CD14-positive monocyte (primary cell): ENCODE measurements at regions not wholly inside any gene's neighbourhood (a gene's known extent, or its start where the extent isn't known, plus 50 kb on each side); places are given as distances from the start of the nearest gene placed in this dataset.

Experiments used
- DNase-seq, 3 donors: peaks; one replicate each; pipeline ENCODE4 v3.0.0-alpha.2; 2011 to 2022
- H2AFZ ChIP-seq: 2 replicates; pipeline ENCODE4 v1.6.0; 2012; ENCODE audit warnings: mild to moderate bottlenecking, low read depth, low read length, inconsistent platforms; ENCODE audit not compliant: insufficient read depth, poor library complexity, severe bottlenecking
- H3K27ac ChIP-seq, 2 donors: 1 replicate in 1 of 2; 2 replicates in 1 of 2; pipeline ENCODE4 v1.5.1; 2012 to 2013; ENCODE audit warnings: low read length in 2 of 2, control low read depth in 1 of 2, inconsistent platforms in 1 of 2, low read depth in 1 of 2, mild to moderate bottlenecking in 1 of 2
- H3K27me3 ChIP-seq, 2 donors: one replicate each; pipeline versions ENCODE4 v1.6.0 to v1.6.1; 2011 to 2013; ENCODE audit warnings: low read length in 2 of 2; ENCODE audit not compliant: control insufficient read depth in 2 of 2, insufficient read depth in 2 of 2
- H3K36me3 ChIP-seq, 2 donors: replicated peaks in 1 of 2; 1 replicate in 1 of 2; 2 replicates in 1 of 2; pipeline versions ENCODE4 v1.5.1 to v1.6.1; 2012 to 2013; ENCODE audit warnings: low read length in 2 of 2, control low read depth in 1 of 2, inconsistent platforms in 1 of 2, mild to moderate bottlenecking in 1 of 2; ENCODE audit not compliant: insufficient read depth in 2 of 2, control insufficient read depth in 1 of 2
- H3K4me1 ChIP-seq, 2 donors: 1 replicate in 1 of 2; 2 replicates in 1 of 2; pipeline versions ENCODE4 v1.5.1 to v1.6.1; 2012 to 2013; ENCODE audit warnings: low read length in 2 of 2, control low read depth in 1 of 2, inconsistent platforms in 1 of 2, mild to moderate bottlenecking in 1 of 2, moderate library complexity in 1 of 2; ENCODE audit not compliant: insufficient read depth in 2 of 2, control insufficient read depth in 1 of 2
- H3K4me2 ChIP-seq: replicated peaks from 2 replicates; pipeline ENCODE3; 2012; ENCODE audit warnings: low read length, moderate library complexity, mild to moderate bottlenecking; ENCODE audit not compliant: poor library complexity, severe bottlenecking; ENCODE audit errors: extremely low read depth
- H3K4me3 ChIP-seq, 3 experiments: fragments of 200-600 bp in 1 of 3; sonication (generic) in 1 of 3; replicated peaks in 1 of 3; 1 replicate in 2 of 3; 2 replicates in 1 of 3; pipeline ENCODE4 v1.5.1; 2011 to 2013; ENCODE audit warnings: low read length in 3 of 3, mild to moderate bottlenecking in 3 of 3, control low read depth in 2 of 3, low read depth in 2 of 3, inconsistent platforms in 1 of 3, moderate library complexity in 1 of 3
- H3K79me2 ChIP-seq: 2 replicates; pipeline ENCODE4 v1.6.0; 2012; ENCODE audit warnings: mild to moderate bottlenecking, control low read depth, inconsistent platforms, low read length, moderate library complexity; ENCODE audit not compliant: insufficient read depth
- H3K9ac ChIP-seq: 2 replicates; pipeline ENCODE4 v1.6.0; 2017; ENCODE audit warnings: low read length, mild to moderate bottlenecking; ENCODE audit not compliant: insufficient read depth, poor library complexity, severe bottlenecking
- H3K9me3 ChIP-seq, 2 donors: replicated peaks in 1 of 2; 1 replicate in 1 of 2; 2 replicates in 1 of 2; pipeline versions ENCODE4 v1.5.1 to v1.6.1; 2012 to 2013; ENCODE audit warnings: low read length in 2 of 2, control low read depth in 1 of 2; ENCODE audit not compliant: control insufficient read depth in 1 of 2, insufficient read depth in 1 of 2
- H4K20me1 ChIP-seq: 2 replicates; pipeline ENCODE4 v1.6.0; 2012; ENCODE audit warnings: mild to moderate bottlenecking, low read length, control low read depth, moderate library complexity; ENCODE audit not compliant: insufficient read depth
- H3K27ac Mint-ChIP-seq, 7 donors: one replicate each; pipeline ENCODE4 v1.8.0; 2020; ENCODE audit warnings: mild to moderate bottlenecking in 7 of 7, mixed read lengths in 7 of 7, moderate library complexity in 6 of 7, inconsistent platforms in 2 of 7
- H3K27me3 Mint-ChIP-seq, 3 donors: one replicate each; pipeline ENCODE4 v1.8.0; 2021 to 2022; ENCODE audit warnings: low read depth in 3 of 3, mild to moderate bottlenecking in 3 of 3, mixed read lengths in 3 of 3, moderate library complexity in 3 of 3, inconsistent platforms in 1 of 3
- H3K36me3 Mint-ChIP-seq, 2 donors: one replicate each; pipeline ENCODE4 v1.8.0; 2020; ENCODE audit warnings: mixed read lengths in 2 of 2, inconsistent platforms in 1 of 2, mild to moderate bottlenecking in 1 of 2
- H3K4me1 Mint-ChIP-seq: one replicate; pipeline ENCODE4 v1.8.0; 2020; ENCODE audit warnings: mild to moderate bottlenecking, mixed read lengths
- H3K4me3 Mint-ChIP-seq, 2 donors: one replicate each; pipeline ENCODE4 v1.8.0; 2020; ENCODE audit warnings: mild to moderate bottlenecking in 2 of 2, mixed read lengths in 2 of 2, moderate library complexity in 1 of 2
- H3K9me3 Mint-ChIP-seq, 7 donors: one replicate each; pipeline ENCODE4 v1.8.0; 2020 to 2022; ENCODE audit warnings: mixed read lengths in 7 of 7, mild to moderate bottlenecking in 6 of 7, moderate library complexity in 6 of 7, inconsistent platforms in 2 of 7
- WGBS: methylation state at CpG from one replicate; pipeline ENCODE4 v1.1.5; 2013; ENCODE audit warnings: missing lambda C conversion rate; ENCODE audit not compliant: insufficient coverage; 5-methylcytosine and 5-hydroxymethylcytosine counted together
- intact Hi-C, 2 donors: fragments of 100-400 bp; cut with micrococcal nuclease; formaldehyde crosslinking; loops; one replicate each; pipeline versions ENCODE4 v1.15.0 to v1.15.1; 2023
- TF ChIP-seq, protein P1 (sequence below): fragments of 200-600 bp; IDR thresholded peaks from one replicate; pipeline ENCODE4 v1.8.0; 2022; ENCODE audit warnings: antibody characterized with exemption, mild to moderate bottlenecking

- H3K27ac Mint-ChIP-seq: no peak overlapping the region
These were observed 53.6 kb upstream of the LAPTM5 start for GRCh38 chr1:30811187-30811586.

DNA sequence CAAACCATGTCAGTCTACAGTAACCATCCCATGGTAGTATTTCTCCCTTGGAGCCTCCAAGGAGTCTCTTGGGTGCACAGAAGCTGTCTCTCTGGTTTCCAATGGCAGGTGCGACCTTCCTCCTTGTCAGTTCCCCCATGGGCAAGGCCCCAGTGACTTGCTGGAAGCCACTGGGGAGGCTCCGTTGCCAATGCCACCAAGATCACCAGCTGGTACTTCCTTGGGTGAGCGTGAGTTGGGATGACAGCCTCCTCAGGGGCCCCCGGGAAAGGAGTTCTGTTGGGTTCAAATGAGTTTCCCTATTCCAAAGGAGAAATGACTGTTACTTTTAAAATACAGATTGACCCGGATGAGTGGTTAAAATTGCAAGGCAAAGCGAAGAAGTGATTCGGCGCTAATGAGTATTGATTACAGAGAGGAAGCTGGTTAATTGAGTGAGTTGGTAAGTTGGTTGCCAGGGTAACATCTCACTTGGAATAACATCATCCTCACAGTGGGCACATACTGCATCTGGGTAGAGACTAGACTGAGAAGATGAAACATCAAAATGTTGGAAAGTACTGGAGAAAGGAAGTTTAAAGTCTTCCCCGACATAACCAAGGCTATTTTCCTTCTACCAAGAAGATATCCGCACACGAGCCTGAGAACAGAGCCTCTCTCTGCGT lies 53.0 kb upstream of the LAPTM5 start:
- Mint-ChIP-seq H3K27ac (no peak overlapping the region), H3K27me3 (peaks cover 60 to 67% (median 61%) of the 10 kb centered on the region in 3 donors), H3K36me3 (no peaks in the 10 kb centered on the region), H3K9me3 (peaks cover 0 to 3% (median 0%) of the 10 kb centered on the region in 7 donors), H3K4me3 (peak overlapping the region in 1 of 2 donors; percentile 43), H3K4me1 (peaks cover 2% of the 10 kb centered on the region)
- no peak overlapping the region for H3K27ac ChIP-seq
- TF ChIP-seq, protein P1, sequence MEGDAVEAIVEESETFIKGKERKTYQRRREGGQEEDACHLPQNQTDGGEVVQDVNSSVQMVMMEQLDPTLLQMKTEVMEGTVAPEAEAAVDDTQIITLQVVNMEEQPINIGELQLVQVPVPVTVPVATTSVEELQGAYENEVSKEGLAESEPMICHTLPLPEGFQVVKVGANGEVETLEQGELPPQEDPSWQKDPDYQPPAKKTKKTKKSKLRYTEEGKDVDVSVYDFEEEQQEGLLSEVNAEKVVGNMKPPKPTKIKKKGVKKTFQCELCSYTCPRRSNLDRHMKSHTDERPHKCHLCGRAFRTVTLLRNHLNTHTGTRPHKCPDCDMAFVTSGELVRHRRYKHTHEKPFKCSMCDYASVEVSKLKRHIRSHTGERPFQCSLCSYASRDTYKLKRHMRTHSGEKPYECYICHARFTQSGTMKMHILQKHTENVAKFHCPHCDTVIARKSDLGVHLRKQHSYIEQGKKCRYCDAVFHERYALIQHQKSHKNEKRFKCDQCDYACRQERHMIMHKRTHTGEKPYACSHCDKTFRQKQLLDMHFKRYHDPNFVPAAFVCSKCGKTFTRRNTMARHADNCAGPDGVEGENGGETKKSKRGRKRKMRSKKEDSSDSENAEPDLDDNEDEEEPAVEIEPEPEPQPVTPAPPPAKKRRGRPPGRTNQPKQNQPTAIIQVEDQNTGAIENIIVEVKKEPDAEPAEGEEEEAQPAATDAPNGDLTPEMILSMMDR: no peak
- H2AFZ ChIP-seq: no peak overlapping the region
- H3K9me3 ChIP-seq: peaks cover 0 to 8% of the 10 kb centered on the region in 2 donors
- no peak overlapping the region for H3K4me3 ChIP-seq
- 94% methylated on average over 3 of the region's 12 CpGs for WGBS
- no peak overlapping the region for H3K9ac ChIP-seq
- H4K20me1 ChIP-seq: no peaks in the 10 kb centered on the region
- H3K4me2 ChIP-seq: no peak overlapping the region
- H3K27me3 ChIP-seq: peaks cover 34 to 82% of the 10 kb centered on the region in 2 donors
- no peaks in the 10 kb centered on the region for H3K4me1 ChIP-seq
- intact Hi-C loops: no loop called here
- no peaks in the 10 kb centered on the region for H3K36me3 ChIP-seq
- H3K79me2 ChIP-seq: no peaks in the 10 kb centered on the region
- no peak for DNase-seq

More at GRCh38 chr1:30811187-30811586, 53.6 kb upstream of the LAPTM5 start:
- TF ChIP-seq, protein P1: no peak
- Histone ChIP-seq H3K4me3 (no peak overlapping the region), H3K4me2 (no peak overlapping the region), H3K9me3 (peaks cover 0 to 5% of the 10 kb centered on the region in 2 donors), H3K4me1 (no peaks in the 10 kb centered on the region), H3K27me3 (peaks cover 36 to 82% of the 10 kb centered on the region in 2 donors), H3K27ac (no peak overlapping the region), H4K20me1 (no peaks in the 10 kb centered on the region), H3K36me3 (no peaks in the 10 kb centered on the region), H3K79me2 (no peaks in the 10 kb centered on the region), H3K9ac (no peak overlapping the region), H2AFZ (no peak overlapping the region)
- peaks cover 53 to 60% (median 58%) of the 10 kb centered on the region in 3 donors for H3K27me3 Mint-ChIP-seq
- no peak overlapping the region for H3K4me3 Mint-ChIP-seq
- no peaks in the 10 kb centered on the region for H3K36me3 Mint-ChIP-seq
- H3K4me1 Mint-ChIP-seq: no peaks in the 10 kb centered on the region
- intact Hi-C loops: no loop called here
- no peak for DNase-seq
- H3K9me3 Mint-ChIP-seq: peaks cover 0 to 3% (median 0%) of the 10 kb centered on the region in 7 donors
